ENCODE measurements at regions not wholly inside any gene's neighbourhood (a gene's known extent, or its start where the extent isn't known, plus 50 kb on each side); places are given as distances from the start of the nearest gene placed in this dataset.

- H3K27ac ChIP-seq (ENCODE audit: low read depth, low read length) = no peak overlapping the region
- no peak for DNase-seq
- H3K27me3 ChIP-seq (ENCODE audit: insufficient read depth, low read length) = no peaks in the 10 kb centered on the region
- no peak overlapping the region for H3K18ac ChIP-seq (ENCODE audit: low read length)
- H4K91ac ChIP-seq (ENCODE audit: low read depth, low read length) = no peak overlapping the region
- no peak overlapping the region for H3K9ac ChIP-seq (ENCODE audit: low read length)
- no peaks in the 10 kb centered on the region for H3K36me3 ChIP-seq (ENCODE audit: control insufficient read depth in 1 of 2, insufficient read depth in 2 of 2, low read length in 2 of 2)
- H4K12ac ChIP-seq (ENCODE audit: low read depth, low read length) = no peak overlapping the region
- no peak overlapping the region for H2AK5ac ChIP-seq (ENCODE audit: low read length)
- H2BK120ac ChIP-seq (ENCODE audit: insufficient read depth, low read length, poor library complexity) = no peak overlapping the region
- H2BK12ac ChIP-seq (ENCODE audit: low read length) = no peak overlapping the region
- no peak overlapping the region for H3K14ac ChIP-seq (ENCODE audit: low read length)
- no peaks in the 10 kb centered on the region for H3K4me1 ChIP-seq (ENCODE audit: control insufficient read depth in 1 of 2, insufficient read depth in 2 of 2, low read length in 2 of 2)
- no peaks in the 10 kb centered on the region for H3K79me1 ChIP-seq (ENCODE audit: low read length)
- H3K4me3 ChIP-seq (ENCODE audit: low read depth, low read length) = no peak overlapping the region
- no peak overlapping the region for H2AFZ ChIP-seq (ENCODE audit: insufficient read depth, low read length, poor library complexity)
- no peak overlapping the region for H3K23ac ChIP-seq (ENCODE audit: low read length)
- no peak overlapping the region for H2BK5ac ChIP-seq (ENCODE audit: low read depth, low read length, poor library complexity)
- no peak overlapping the region for H3K4me2 ChIP-seq (ENCODE audit: low read length)
- no peak overlapping the region for H3K4ac ChIP-seq (ENCODE audit: low read depth, low read length)
- no peak overlapping the region for H4K8ac ChIP-seq (ENCODE audit: low read depth, low read length)
- no peaks in the 10 kb centered on the region for H3K79me2 ChIP-seq (ENCODE audit: control insufficient read depth, insufficient read depth, low read length, poor library complexity)
- peaks cover 6% of the 10 kb centered on the region for H3K9me3 ChIP-seq (ENCODE audit: insufficient read depth, low read depth, low read length)
- WGBS (ENCODE audit: extremely low coverage, insufficient coverage, insufficient read length) = no CpG with 5 or more reads among the region's 4 CpGs
Observed at GRCh38 chr13:78168981-78169380, 250.3 kb upstream of the EDNRB start.

GRCh38 chr13:78161266-78161665 lies 242.6 kb upstream of the EDNRB start:
- Histone ChIP-seq H2AFZ (ENCODE audit: insufficient read depth, low read length, poor library complexity) (no peak overlapping the region), H4K91ac (ENCODE audit: low read depth, low read length) (no peak overlapping the region), H3K27ac (ENCODE audit: low read depth, low read length) (no peak overlapping the region), H3K9me3 (ENCODE audit: insufficient read depth, low read depth, low read length) (no peaks in the 10 kb centered on the region), H2BK120ac (ENCODE audit: insufficient read depth, low read length, poor library complexity) (no peak overlapping the region), H3K23ac (ENCODE audit: low read length) (no peak overlapping the region), H3K18ac (ENCODE audit: low read length) (no peak overlapping the region), H4K8ac (ENCODE audit: low read depth, low read length) (no peak overlapping the region), H3K4me3 (ENCODE audit: low read depth, low read length) (no peak overlapping the region), H2BK5ac (ENCODE audit: low read depth, low read length, poor library complexity) (no peak overlapping the region), H3K9ac (ENCODE audit: low read length) (no peak overlapping the region), H4K12ac (ENCODE audit: low read depth, low read length) (no peak overlapping the region), H3K14ac (ENCODE audit: low read length) (no peak overlapping the region), H3K4ac (ENCODE audit: low read depth, low read length) (no peak overlapping the region), H3K4me2 (ENCODE audit: low read length) (no peak overlapping the region), H3K36me3 (ENCODE audit: control insufficient read depth in 1 of 2, insufficient read depth in 2 of 2, low read length in 2 of 2) (no peaks in the 10 kb centered on the region), H3K27me3 (ENCODE audit: insufficient read depth, low read length) (no peaks in the 10 kb centered on the region), H3K4me1 (ENCODE audit: control insufficient read depth in 1 of 2, insufficient read depth in 2 of 2, low read length in 2 of 2) (no peaks in the 10 kb centered on the region), H3K79me1 (ENCODE audit: low read length) (no peaks in the 10 kb centered on the region), H3K79me2 (ENCODE audit: control insufficient read depth, insufficient read depth, low read length, poor library complexity) (no peaks in the 10 kb centered on the region), H2AK5ac (ENCODE audit: low read length) (no peak overlapping the region), H2BK12ac (ENCODE audit: low read length) (no peak overlapping the region)
- peak; percentile 71 to 84 for DNase-seq

- H3K9ac ChIP-seq (ENCODE audit: low read length) = no peak overlapping the region
- H2BK120ac ChIP-seq (ENCODE audit: insufficient read depth, low read length, poor library complexity) = no peak overlapping the region
- no peaks in the 10 kb centered on the region for H3K4me1 ChIP-seq (ENCODE audit: control insufficient read depth in 1 of 2, insufficient read depth in 2 of 2, low read length in 2 of 2)
- no peak overlapping the region for H3K14ac ChIP-seq (ENCODE audit: low read length)
- no peak overlapping the region for H2AK5ac ChIP-seq (ENCODE audit: low read length)
- H3K4me3 ChIP-seq (ENCODE audit: low read depth, low read length) = no peak overlapping the region
- H2AFZ ChIP-seq (ENCODE audit: insufficient read depth, low read length, poor library complexity) = no peak overlapping the region
- no peaks in the 10 kb centered on the region for H3K27me3 ChIP-seq (ENCODE audit: insufficient read depth, low read length)
- no peak overlapping the region for H4K8ac ChIP-seq (ENCODE audit: low read depth, low read length)
- no peak overlapping the region for H3K4ac ChIP-seq (ENCODE audit: low read depth, low read length)
- H3K23ac ChIP-seq (ENCODE audit: low read length) = no peak overlapping the region
- H3K27ac ChIP-seq (ENCODE audit: low read depth, low read length) = no peak overlapping the region
- peak in 1 of 2 donors; percentile 39 for DNase-seq
- no peak overlapping the region for H3K18ac ChIP-seq (ENCODE audit: low read length)
- H3K9me3 ChIP-seq (ENCODE audit: insufficient read depth, low read depth, low read length) = no peaks in the 10 kb centered on the region
- H3K36me3 ChIP-seq (ENCODE audit: control insufficient read depth in 1 of 2, insufficient read depth in 2 of 2, low read length in 2 of 2) = no peaks in the 10 kb centered on the region
- H2BK12ac ChIP-seq (ENCODE audit: low read length) = no peak overlapping the region
- no peak overlapping the region for H4K91ac ChIP-seq (ENCODE audit: low read depth, low read length)
- no peaks in the 10 kb centered on the region for H3K79me1 ChIP-seq (ENCODE audit: low read length)
- no peak overlapping the region for H3K4me2 ChIP-seq (ENCODE audit: low read length)
- no peak overlapping the region for H2BK5ac ChIP-seq (ENCODE audit: low read depth, low read length, poor library complexity)
- no CpG with 5 or more reads among the region's 2 CpGs for WGBS (ENCODE audit: extremely low coverage, insufficient coverage, insufficient read length)
- no peak overlapping the region for H4K12ac ChIP-seq (ENCODE audit: low read depth, low read length)
- H3K79me2 ChIP-seq (ENCODE audit: control insufficient read depth, insufficient read depth, low read length, poor library complexity) = no peaks in the 10 kb centered on the region
Observed at GRCh38 chr13:78160793-78161192, 242.2 kb upstream of the EDNRB start.

GRCh38 chr13:78152415-78152814 lies 233.8 kb upstream of the EDNRB start:
- WGBS (ENCODE audit: extremely low coverage, insufficient coverage, insufficient read length) = no CpG with 5 or more reads among the region's 2 CpGs
- no peak overlapping the region for H3K14ac ChIP-seq (ENCODE audit: low read length)
- no peak overlapping the region for H3K27ac ChIP-seq (ENCODE audit: low read depth, low read length)
- no peak overlapping the region for H3K23ac ChIP-seq (ENCODE audit: low read length)
- no peak overlapping the region for H4K91ac ChIP-seq (ENCODE audit: low read depth, low read length)
- no peak for DNase-seq
- no peak overlapping the region for H2BK120ac ChIP-seq (ENCODE audit: insufficient read depth, low read length, poor library complexity)
- no peak overlapping the region for H4K8ac ChIP-seq (ENCODE audit: low read depth, low read length)
- no peaks in the 10 kb centered on the region for H3K27me3 ChIP-seq (ENCODE audit: insufficient read depth, low read length)
- no peaks in the 10 kb centered on the region for H3K9me3 ChIP-seq (ENCODE audit: insufficient read depth, low read depth, low read length)
- H2BK5ac ChIP-seq (ENCODE audit: low read depth, low read length, poor library complexity) = no peak overlapping the region
- no peaks in the 10 kb centered on the region for H3K4me1 ChIP-seq (ENCODE audit: control insufficient read depth in 1 of 2, insufficient read depth in 2 of 2, low read length in 2 of 2)
- no peak overlapping the region for H3K9ac ChIP-seq (ENCODE audit: low read length)
- H3K18ac ChIP-seq (ENCODE audit: low read length) = no peak overlapping the region
- H2BK12ac ChIP-seq (ENCODE audit: low read length) = no peak overlapping the region
- H3K4ac ChIP-seq (ENCODE audit: low read depth, low read length) = no peak overlapping the region
- no peak overlapping the region for H3K4me2 ChIP-seq (ENCODE audit: low read length)
- no peaks in the 10 kb centered on the region for H3K79me1 ChIP-seq (ENCODE audit: low read length)
- H3K36me3 ChIP-seq (ENCODE audit: control insufficient read depth in 1 of 2, insufficient read depth in 2 of 2, low read length in 2 of 2) = no peaks in the 10 kb centered on the region
- no peak overlapping the region for H4K12ac ChIP-seq (ENCODE audit: low read depth, low read length)
- H3K4me3 ChIP-seq (ENCODE audit: low read depth, low read length) = no peak overlapping the region
- no peak overlapping the region for H2AFZ ChIP-seq (ENCODE audit: insufficient read depth, low read length, poor library complexity)
- H2AK5ac ChIP-seq (ENCODE audit: low read length) = no peak overlapping the region
- H3K79me2 ChIP-seq (ENCODE audit: control insufficient read depth, insufficient read depth, low read length, poor library complexity) = no peaks in the 10 kb centered on the region

GRCh38 chr13:78147905-78148304 lies 229.3 kb upstream of the EDNRB start:
- no peak overlapping the region for H4K91ac ChIP-seq (ENCODE audit: low read depth, low read length)
- no peak overlapping the region for H2BK120ac ChIP-seq (ENCODE audit: insufficient read depth, low read length, poor library complexity)
- H2BK12ac ChIP-seq (ENCODE audit: low read length) = no peak overlapping the region
- no peaks in the 10 kb centered on the region for H3K9me3 ChIP-seq (ENCODE audit: insufficient read depth, low read depth, low read length)
- H3K4ac ChIP-seq (ENCODE audit: low read depth, low read length) = no peak overlapping the region
- H3K23ac ChIP-seq (ENCODE audit: low read length) = no peak overlapping the region
- H3K79me2 ChIP-seq (ENCODE audit: control insufficient read depth, insufficient read depth, low read length, poor library complexity) = no peaks in the 10 kb centered on the region
- no peak overlapping the region for H3K27ac ChIP-seq (ENCODE audit: low read depth, low read length)
- no peaks in the 10 kb centered on the region for H3K4me1 ChIP-seq (ENCODE audit: control insufficient read depth in 1 of 2, insufficient read depth in 2 of 2, low read length in 2 of 2)
- peak; percentile 18 to 91 for DNase-seq
- no peak overlapping the region for H3K4me2 ChIP-seq (ENCODE audit: low read length)
- H3K4me3 ChIP-seq (ENCODE audit: low read depth, low read length) = no peak overlapping the region
- H4K12ac ChIP-seq (ENCODE audit: low read depth, low read length) = no peak overlapping the region
- no peaks in the 10 kb centered on the region for H3K36me3 ChIP-seq (ENCODE audit: control insufficient read depth in 1 of 2, insufficient read depth in 2 of 2, low read length in 2 of 2)
- no peak overlapping the region for H2AK5ac ChIP-seq (ENCODE audit: low read length)
- no peak overlapping the region for H3K14ac ChIP-seq (ENCODE audit: low read length)
- H3K18ac ChIP-seq (ENCODE audit: low read length) = no peak overlapping the region
- H2AFZ ChIP-seq (ENCODE audit: insufficient read depth, low read length, poor library complexity) = no peak overlapping the region
- H4K8ac ChIP-seq (ENCODE audit: low read depth, low read length) = no peak overlapping the region
- no peak overlapping the region for H2BK5ac ChIP-seq (ENCODE audit: low read depth, low read length, poor library complexity)
- no peaks in the 10 kb centered on the region for H3K79me1 ChIP-seq (ENCODE audit: low read length)
- H3K9ac ChIP-seq (ENCODE audit: low read length) = no peak overlapping the region
- no peaks in the 10 kb centered on the region for H3K27me3 ChIP-seq (ENCODE audit: insufficient read depth, low read length)

All from trophoblast cell (in vitro differentiated cells and primary cell).